Left renal pelvis (tissue), 4 donors: ENCODE measurements at regions not wholly inside any gene's neighbourhood (a gene's known extent, or its start where the extent isn't known, plus 50 kb on each side); places are given as distances from the start of the nearest gene placed in this dataset.
"Not testable (repeated sequence)": the region's sequence is repeated elsewhere in the genome, so short reads cannot be mapped to it uniquely, and the experiment has no call there.

Experiments used
- DNase-seq, 4 donors: peaks; one replicate each; pipeline ENCODE4 v3.0.0-alpha.2; 2013; ENCODE audit warnings: low read depth in 4 of 4, low spot score in 3 of 4

DNA sequence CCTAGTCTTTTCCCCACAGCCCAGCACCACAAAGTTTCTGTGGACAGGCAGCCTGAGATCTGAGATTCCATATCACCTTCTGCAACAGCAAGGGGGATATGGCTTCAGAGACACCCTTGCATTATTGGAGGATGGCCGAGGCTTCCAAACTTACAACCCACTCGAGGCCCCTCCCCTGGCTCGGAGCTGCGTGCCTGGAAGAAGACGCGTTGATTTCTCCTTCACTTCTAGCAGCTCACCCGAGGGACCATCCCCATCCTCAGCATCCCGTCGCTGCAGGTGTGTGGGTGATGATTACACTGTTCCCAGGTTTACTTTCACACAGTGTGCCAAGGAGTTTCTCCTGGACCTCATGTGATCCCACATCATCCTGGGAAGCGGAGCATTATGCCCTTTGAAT is 277.9 kb downstream of the MATN1 start:
- DNase-seq, result no peak

GRCh38 chr1:30444850-30445249 is 278.5 kb downstream of the MATN1 start:
- no peak for DNase-seq

DNA sequence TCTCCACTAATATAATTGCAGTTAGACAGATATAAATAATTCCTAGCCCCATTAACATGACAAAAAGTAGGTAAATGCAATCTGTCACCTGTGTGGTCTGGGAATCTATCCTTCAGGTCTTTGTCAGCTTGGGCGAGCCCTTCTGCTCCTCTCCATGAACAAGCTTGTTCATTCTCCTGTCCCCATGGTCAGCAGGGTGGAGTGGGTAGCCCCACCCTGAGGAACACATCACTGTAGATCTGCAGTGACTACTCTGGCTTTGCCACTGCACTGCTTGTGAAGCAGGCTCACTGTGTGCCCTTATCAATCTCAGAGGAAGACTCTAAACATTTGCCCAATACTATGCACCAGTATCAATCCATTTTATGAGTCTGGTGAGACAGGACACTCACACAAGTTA is 279.0 kb downstream of the MATN1 start:
- no peak for DNase-seq

GRCh38 chr1:30438274-30438673 is 285.1 kb downstream of the MATN1 start:
- not testable (repeated sequence) for DNase-seq

DNA sequence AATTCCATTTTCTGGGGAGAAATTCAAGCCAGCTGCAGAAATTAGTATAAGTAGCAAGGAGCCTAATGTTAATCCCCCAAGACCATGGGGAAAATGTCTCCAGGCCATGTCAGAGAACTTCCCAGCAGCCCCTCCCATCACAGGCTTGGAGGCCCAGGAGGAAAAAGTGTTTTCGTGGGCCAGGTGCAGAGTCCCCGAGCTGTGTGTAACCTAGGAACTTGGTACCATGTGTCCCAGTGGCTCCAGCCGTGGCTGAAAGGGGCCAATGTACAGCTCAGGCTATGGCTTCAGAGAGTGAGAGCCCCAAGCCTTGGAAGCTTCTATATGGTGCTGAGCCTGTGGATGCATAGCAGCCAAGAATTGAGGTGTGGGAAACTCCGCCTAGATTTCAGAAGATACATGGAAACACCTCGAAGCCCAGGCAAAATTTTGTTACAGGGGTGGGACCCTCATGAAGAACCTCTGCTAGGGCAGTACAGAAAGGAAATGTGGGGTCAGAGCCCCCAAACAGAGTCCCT is 286.3 kb downstream of the MATN1 start:
- no peak for DNase-seq

DNA sequence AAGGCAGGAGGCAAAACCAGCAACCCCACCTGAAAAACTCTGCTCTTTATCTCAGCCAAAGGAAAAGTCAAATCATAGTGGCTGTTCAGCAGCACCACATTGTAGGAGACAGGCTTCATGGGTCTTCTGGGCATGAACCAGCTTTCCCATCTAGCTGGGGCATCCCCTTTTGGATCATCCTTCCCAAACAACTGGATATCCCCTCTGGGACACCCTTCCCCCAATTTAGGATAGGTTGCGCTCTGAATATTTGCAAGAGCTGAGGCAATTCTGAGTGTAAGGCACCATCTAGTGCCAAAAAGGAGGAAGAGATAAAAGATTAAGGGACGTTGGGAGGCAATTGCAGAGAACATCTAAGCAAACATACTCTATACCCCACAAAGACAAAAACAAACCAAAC is 295.8 kb downstream of the MATN1 start:
- DNase-seq, result no peak

- no peak for DNase-seq
These were observed 298.3 kb downstream of the MATN1 start for GRCh38 chr1:30425046-30425445.

DNA sequence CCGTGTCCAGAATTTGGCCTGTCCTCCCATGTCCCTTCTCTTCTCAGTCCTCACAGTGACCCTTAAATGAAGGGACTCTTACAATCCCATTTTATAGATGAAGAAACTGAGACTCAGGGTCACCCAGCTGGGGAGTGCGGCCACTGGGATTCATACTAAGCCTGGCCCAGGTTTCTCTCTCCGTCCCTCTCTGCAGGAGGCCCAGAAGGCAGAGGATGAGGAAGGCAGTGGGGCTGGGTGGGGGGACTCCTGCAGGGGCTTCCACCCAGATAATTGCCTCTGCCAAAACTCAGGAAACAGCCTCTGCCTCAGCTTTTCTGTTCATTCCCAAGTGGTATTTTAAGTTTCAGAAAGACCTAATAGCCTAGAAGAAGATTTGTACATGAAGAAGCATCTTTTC is 299.8 kb downstream of the MATN1 start:
- no peak for DNase-seq

- DNase-seq, result no peak
These were observed 301.1 kb downstream of the MATN1 start for GRCh38 chr1:30422251-30422650.

- no peak for DNase-seq
These were observed 302.8 kb downstream of the MATN1 start for GRCh38 chr1:30420519-30421050.

GRCh38 chr1:30419831-30420230 is 303.6 kb downstream of the MATN1 start:
- no peak for DNase-seq

GRCh38 chr1:30418939-30419720 is 304.3 kb downstream of the MATN1 start:
- DNase-seq, result no peak

DNA sequence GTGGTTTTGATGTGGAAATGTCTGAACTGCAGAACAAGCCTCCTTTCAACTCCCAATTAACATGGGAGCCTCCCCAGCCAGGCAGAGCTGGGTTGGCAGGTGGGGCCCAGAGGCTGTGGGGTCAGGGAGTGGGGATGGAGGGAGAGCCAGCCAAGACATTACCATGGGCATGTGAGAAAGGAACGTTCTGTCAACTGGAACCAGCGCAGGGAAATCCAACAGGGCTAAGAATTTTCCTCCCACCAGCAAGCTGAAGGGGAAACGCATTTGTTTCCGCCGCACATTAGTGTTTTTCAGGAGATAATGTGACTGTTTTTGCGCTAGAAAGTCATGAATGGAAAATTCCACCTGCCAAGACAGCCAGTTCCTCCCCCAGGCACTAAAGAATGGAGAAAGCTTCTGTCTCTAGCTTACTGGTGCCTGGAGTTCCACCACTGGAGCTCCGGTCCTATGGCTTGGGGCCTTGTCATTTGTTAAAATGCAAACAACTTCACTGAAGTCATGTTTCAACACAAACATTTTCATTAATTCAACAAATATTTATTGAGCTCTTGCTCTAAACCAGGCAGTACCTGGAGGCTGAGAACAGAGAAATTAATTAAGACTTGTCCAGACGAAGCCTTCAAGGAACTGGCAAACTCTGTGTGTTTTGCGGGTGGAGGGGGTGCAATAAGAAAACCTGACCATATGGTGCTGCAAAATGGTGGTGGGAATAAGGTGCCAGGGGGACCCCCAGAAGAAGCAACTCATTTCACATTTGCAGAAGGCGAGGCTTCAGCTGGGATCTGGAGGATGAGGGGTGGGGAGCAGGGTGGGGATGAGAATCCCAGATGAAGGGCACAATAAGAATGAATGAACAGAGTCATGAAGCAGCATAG is 305.1 kb downstream of the MATN1 start:
- DNase-seq, result no peak

GRCh38 chr1:30417701-30418046 is 305.7 kb downstream of the MATN1 start:
- DNase-seq, result no peak

- no peak for DNase-seq
These were observed 306.2 kb downstream of the MATN1 start for GRCh38 chr1:30417001-30417700.

DNA sequence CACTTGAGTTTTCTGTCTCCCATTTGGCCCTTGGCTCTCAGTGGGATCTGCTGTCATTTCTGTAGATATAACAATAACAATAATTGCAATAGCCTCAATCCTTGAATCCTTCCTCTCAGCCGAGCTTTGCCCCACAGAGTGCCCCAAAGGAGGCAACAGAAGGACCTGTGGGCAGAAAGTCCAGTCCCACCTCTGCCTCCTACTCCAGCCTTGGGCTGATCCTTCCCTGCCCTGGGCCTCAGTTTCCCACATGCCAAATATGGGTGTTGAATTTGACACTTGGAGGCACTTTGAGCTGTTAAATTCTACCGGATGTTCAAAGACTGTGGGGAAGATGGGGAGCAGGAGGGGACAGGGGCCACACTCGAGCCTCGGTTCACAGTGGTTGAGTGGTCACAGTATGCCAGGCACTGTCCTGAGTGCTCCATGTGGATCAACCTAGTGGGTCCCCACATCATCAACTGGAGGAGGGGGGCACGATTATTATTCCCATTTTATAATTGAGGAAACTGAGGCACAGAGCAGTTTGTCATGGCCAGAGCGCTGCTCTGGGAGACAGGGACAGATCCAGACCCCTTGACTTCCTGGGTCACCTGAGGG is 307.1 kb downstream of the MATN1 start:
- no peak for DNase-seq

DNA sequence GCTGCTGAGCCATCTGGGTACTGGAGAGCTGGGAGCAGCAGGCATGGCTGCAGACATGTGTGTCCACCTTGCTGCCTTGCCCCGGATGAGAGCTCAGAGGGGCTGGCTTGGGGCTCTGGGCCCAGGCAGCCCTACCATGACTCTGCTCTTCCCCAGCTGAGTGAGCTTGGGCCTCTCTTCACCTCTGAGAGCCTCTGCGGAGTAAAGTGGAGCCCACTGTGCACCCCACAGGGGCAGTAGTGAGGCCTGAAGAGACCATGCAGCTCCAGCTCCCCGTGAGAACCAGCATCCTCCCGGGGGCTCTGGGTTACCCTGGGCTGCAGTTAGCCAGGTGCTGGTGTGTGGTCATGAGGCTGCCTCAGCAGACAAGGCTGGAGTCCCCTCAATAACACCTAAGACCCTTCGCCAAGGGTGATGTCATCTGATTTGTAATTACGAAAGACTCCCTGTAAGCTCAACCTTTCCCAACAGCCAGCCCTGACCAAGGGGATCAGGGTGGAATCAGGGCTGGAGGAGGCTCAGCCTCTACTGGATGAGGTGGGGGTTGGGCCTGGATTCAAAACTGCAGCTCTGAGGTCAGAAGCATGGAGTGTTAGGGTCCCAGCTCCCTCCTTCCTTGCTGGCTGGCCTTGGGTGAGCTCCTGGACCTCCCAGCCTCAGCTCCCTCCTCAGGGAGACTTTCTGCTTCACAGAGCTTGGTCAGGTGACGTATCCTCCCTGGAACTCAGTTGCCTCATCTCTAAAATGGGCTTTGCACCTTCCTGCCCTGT is 308.0 kb downstream of the MATN1 start:
- DNase-seq, result no peak

DNA sequence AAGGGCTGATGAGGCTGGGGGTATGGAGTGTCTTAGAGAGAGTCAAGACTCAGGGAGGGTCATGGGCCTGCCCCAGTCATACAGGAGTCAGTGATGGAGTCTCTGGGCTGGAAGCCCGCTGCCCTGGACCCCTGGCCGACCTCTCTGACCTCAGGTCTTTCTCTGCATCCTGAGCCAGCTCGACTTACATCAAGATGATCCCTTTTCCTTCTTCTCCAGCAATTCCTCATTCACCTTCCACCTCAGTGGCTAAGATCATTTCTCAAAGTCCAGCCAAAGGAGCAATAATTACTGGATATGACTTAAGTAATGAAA is 308.6 kb downstream of the MATN1 start:
- DNase-seq, result no peak

DNA sequence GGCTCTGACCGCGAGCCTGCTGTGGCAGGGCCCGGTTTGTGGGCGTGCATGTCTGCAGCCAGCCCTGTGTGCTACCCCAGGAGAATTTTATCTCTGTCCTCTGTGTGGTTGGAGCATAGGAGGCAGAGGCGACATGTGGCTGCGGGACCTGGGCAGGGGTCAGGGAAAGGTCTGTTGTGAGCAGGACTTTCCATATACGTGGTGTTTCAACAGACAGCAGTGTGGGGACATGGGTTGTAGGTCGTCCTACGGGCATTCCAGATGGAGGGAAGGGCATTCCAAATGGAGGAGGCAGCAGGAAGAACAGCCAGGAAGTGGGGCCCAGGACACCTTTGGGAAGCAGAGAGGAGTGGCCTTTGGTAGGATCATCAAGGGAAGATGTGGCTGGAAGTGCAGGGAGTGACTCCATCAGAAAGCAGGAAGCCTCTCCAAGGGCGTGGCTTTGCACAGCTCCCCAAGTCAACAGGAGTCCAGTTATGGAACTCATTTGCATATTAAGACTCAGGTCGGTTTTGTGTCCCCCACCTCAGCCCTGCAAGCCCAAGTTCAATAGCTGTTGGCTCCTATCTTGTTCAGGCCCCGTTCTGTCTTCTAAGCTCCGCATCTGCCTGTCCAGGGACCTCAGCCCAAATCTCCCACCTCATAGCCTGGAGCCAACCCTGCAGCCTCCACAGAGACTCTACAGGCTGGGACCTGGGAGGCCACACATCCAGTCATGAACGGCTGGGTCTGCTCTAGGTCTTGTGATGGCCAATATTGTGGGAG is 309.1 kb downstream of the MATN1 start:
- DNase-seq, result no peak
